ENCODE measurements at regions not wholly inside any gene's neighbourhood (a gene's known extent, or its start where the extent isn't known, plus 50 kb on each side); places are given as distances from the start of the nearest gene placed in this dataset.

DNA sequence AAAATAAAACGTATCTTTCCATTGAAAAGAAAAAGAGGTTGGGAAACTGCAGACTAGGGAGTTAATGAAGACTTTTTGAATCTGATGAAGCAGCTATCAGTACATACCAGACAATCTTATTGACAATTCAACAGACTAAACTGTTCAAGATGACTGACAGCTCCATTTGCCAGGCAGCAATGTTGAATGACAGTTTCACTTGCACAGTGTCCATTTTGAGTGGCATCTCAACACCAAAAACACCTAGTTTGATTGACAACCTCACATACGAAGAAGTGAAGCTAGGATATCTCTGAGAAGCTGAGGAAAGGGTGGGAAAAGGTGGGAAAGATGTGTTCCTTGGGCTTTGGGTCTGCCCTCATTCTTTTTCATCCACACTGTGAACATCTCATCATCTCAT, 315.0 kb upstream of the SYT4 start:
- Histone ChIP-seq H3K27me3 (peaks cover 0 to 3% of the 10 kb centered on the region in 2 donors), H3K36me3 (no peaks in the 10 kb centered on the region), H3K4me1 (no peaks in the 10 kb centered on the region), H3K27ac (no peak overlapping the region), H3K9me3 (no peaks in the 10 kb centered on the region), H3K4me3 (no peak overlapping the region)
- TF ChIP-seq, protein P1, sequence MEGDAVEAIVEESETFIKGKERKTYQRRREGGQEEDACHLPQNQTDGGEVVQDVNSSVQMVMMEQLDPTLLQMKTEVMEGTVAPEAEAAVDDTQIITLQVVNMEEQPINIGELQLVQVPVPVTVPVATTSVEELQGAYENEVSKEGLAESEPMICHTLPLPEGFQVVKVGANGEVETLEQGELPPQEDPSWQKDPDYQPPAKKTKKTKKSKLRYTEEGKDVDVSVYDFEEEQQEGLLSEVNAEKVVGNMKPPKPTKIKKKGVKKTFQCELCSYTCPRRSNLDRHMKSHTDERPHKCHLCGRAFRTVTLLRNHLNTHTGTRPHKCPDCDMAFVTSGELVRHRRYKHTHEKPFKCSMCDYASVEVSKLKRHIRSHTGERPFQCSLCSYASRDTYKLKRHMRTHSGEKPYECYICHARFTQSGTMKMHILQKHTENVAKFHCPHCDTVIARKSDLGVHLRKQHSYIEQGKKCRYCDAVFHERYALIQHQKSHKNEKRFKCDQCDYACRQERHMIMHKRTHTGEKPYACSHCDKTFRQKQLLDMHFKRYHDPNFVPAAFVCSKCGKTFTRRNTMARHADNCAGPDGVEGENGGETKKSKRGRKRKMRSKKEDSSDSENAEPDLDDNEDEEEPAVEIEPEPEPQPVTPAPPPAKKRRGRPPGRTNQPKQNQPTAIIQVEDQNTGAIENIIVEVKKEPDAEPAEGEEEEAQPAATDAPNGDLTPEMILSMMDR (IDR thresholded peaks at IDR 0.05) = no peak
- no peak for DNase-seq
- intact Hi-C loops (cut with DNase I; ENCODE audit: low total_unique reads) = no loop called here

DNA sequence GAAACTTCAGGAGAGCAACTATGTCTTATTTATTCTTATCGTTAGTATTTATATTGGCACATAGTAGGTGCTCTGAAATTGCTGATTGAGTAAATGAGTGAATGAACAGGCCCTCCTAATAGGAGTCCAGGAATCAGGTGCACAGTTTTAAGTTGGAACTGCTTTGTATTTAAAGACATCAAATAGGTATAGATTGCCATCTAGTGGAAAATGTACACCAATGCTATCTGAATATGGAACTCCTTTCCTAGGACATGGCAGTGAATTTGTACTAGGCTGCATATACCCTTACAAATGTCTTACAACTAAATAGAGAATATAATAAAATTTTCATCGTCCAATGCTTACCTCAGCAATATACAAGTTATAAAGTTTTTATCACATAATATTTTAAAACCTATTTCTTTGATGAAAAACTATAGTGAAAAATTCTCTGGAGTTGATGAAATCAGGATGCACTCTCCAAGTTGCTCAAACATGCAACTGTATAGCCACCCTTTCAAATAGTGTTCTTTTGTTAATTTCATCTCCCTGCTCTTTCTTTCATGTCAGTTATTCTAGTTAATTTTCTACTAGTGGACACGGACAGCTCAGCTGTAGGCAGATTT, 318.9 kb upstream of the SYT4 start:
- H3K4me3 ChIP-seq = no peak overlapping the region
- H3K4me1 ChIP-seq = no peaks in the 10 kb centered on the region
- H3K36me3 ChIP-seq = no peaks in the 10 kb centered on the region
- no peaks in the 10 kb centered on the region for H3K27me3 ChIP-seq
- TF ChIP-seq, protein P1 (IDR thresholded peaks at IDR 0.05) = peak; percentile 7 to 18
- intact Hi-C loops (cut with DNase I; ENCODE audit: low total_unique reads) = no loop called here
- H3K9me3 ChIP-seq = no peaks in the 10 kb centered on the region
- DNase-seq = no peak
- H3K27ac ChIP-seq = no peak overlapping the region

DNA sequence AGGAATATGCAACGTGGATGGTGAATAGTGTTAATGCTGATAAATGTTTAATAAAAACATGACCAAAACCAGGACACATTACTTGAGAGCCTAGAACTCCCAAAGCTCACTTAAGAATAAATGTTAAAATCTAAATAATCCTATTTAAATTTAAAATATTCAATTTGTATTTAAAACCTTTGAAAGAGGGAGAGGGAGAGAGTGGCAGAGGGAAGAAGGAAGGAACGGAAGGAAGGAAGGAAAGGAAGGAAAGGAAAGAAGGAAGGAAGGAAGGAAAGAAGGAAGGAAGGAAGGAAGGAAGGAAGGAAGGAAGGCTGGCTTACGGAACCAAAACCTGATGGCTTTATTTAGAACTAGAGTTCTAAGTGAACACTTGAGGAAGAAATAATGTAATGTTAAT, 324.1 kb upstream of the SYT4 start:
- no peaks in the 10 kb centered on the region for H3K36me3 ChIP-seq
- TF ChIP-seq, protein P1 (IDR thresholded peaks at IDR 0.05) = no peak
- no peaks in the 10 kb centered on the region for H3K27me3 ChIP-seq
- no peak for DNase-seq
- H3K27ac ChIP-seq = no peak overlapping the region
- no peaks in the 10 kb centered on the region for H3K4me1 ChIP-seq
- intact Hi-C loops (cut with DNase I; ENCODE audit: low total_unique reads) = no loop called here
- H3K4me3 ChIP-seq = no peak overlapping the region
- H3K9me3 ChIP-seq = peaks cover 0 to 12% (median 8%) of the 10 kb centered on the region in 3 donors

DNA sequence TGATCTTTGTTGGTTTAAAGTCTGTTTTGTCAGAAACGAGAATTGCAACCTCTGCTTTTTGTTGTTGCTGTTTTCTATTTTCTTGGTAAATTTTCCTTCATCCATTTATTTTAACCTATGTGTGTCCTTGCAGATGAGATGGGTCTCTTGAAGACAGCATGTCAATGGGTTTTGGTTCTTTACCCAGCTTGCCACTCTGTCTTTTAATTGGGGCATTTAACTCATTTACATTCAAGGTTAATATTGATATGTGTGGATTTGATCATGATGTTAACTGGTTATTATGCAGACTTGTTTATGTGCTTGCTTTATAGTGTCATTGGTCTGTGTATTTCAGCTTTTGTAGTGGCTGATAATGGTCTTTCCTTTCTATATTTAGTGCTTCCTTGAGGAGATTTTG, 327.9 kb upstream of the SYT4 start:
- Histone ChIP-seq H3K36me3 (no peaks in the 10 kb centered on the region), H3K27ac (no peak overlapping the region), H3K4me1 (no peaks in the 10 kb centered on the region), H3K4me3 (no peak overlapping the region), H3K27me3 (no peaks in the 10 kb centered on the region), H3K9me3 (peaks cover 0 to 12% (median 8%) of the 10 kb centered on the region in 3 donors)
- TF ChIP-seq, protein P1 (IDR thresholded peaks at IDR 0.05) = no peak
- DNase-seq = no peak
- intact Hi-C loops (cut with DNase I; ENCODE audit: low total_unique reads) = no loop called here

DNA sequence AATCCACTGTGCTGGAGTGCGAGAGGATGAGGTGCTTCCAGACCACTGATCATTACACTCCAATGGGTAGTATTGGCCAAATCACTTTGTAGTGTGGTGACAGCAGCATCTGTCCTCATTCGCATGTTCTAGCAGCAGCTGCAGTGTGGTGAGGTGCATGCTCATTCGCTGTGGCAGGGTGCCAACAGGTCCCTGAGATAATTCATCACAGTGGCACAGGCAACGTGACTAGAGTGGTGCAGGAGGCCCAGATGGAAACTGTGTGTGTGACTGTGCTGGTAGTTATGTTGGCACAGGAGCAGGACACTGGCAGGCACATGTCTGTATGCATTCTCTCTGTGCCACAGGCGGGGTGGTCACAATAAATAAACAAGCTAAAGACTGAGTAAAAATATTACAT, 329.5 kb upstream of the SYT4 start:
- H3K9me3 ChIP-seq = peaks cover 0 to 12% (median 8%) of the 10 kb centered on the region in 3 donors
- intact Hi-C loops (cut with DNase I; ENCODE audit: low total_unique reads) = no loop called here

More for the DNA sequence above, 329.5 kb upstream of the SYT4 start:
- H3K27ac ChIP-seq = no peak overlapping the region
- no peak for DNase-seq
- no peaks in the 10 kb centered on the region for H3K4me1 ChIP-seq
- TF ChIP-seq, protein P1 (IDR thresholded peaks at IDR 0.05) = no peak
- H3K27me3 ChIP-seq = no peaks in the 10 kb centered on the region
- no peak overlapping the region for H3K4me3 ChIP-seq
- H3K36me3 ChIP-seq = no peaks in the 10 kb centered on the region

Measured in tibial artery (tissue), 4 donors.